ENCODE measurements at regions not wholly inside any gene's neighbourhood (a gene's known extent, or its start where the extent isn't known, plus 50 kb on each side); places are given as distances from the start of the nearest gene placed in this dataset.

GRCh38 chr11:69364921-69365320 is 71.0 kb downstream of the MYEOV start:
- no peak for DNase-seq (ENCODE audit: low read depth in 2 of 2)

- no peak for DNase-seq (ENCODE audit: low read depth in 2 of 2)
Measured at GRCh38 chr11:69365558-69365957, 71.6 kb downstream of the MYEOV start.

- DNase-seq (ENCODE audit: low read depth in 2 of 2) = no peak
Measured at GRCh38 chr11:69366591-69366990, 72.6 kb downstream of the MYEOV start.

GRCh38 chr11:69367211-69367964 is 73.4 kb downstream of the MYEOV start:
- DNase-seq (ENCODE audit: low read depth in 2 of 2) = no peak

GRCh38 chr11:69368119-69368880 is 74.3 kb downstream of the MYEOV start:
- no peak for DNase-seq (ENCODE audit: low read depth in 2 of 2)

- no peak for DNase-seq (ENCODE audit: low read depth in 2 of 2)
Measured at GRCh38 chr11:69369210-69369825, 75.4 kb downstream of the MYEOV start.

- no peak for DNase-seq (ENCODE audit: low read depth in 2 of 2)
Measured at GRCh38 chr11:69369945-69370344, 76.0 kb downstream of the MYEOV start.

- no peak for DNase-seq (ENCODE audit: low read depth in 2 of 2)
Measured at GRCh38 chr11:69370984-69371709, 77.2 kb downstream of the MYEOV start.

- DNase-seq (ENCODE audit: low read depth in 2 of 2) = no peak
Measured at GRCh38 chr11:69371731-69372588, 78.0 kb downstream of the MYEOV start.

GRCh38 chr11:69372589-69373250 is 78.8 kb downstream of the MYEOV start:
- no peak for DNase-seq (ENCODE audit: low read depth in 2 of 2)

GRCh38 chr11:69373251-69373635 is 79.3 kb downstream of the MYEOV start:
- no peak for DNase-seq (ENCODE audit: low read depth in 2 of 2)

- DNase-seq (ENCODE audit: low read depth in 2 of 2) = no peak
Measured at GRCh38 chr11:69374110-69374945, 80.4 kb downstream of the MYEOV start.

- DNase-seq (ENCODE audit: low read depth in 2 of 2) = no peak
Measured at GRCh38 chr11:69374946-69375310, 81.0 kb downstream of the MYEOV start.

- no peak for DNase-seq (ENCODE audit: low read depth in 2 of 2)
Measured at GRCh38 chr11:69375316-69376154, 81.6 kb downstream of the MYEOV start.

- no peak for DNase-seq (ENCODE audit: low read depth in 2 of 2)
Measured at GRCh38 chr11:69376155-69377028, 82.4 kb downstream of the MYEOV start.

GRCh38 chr11:69377029-69377952 is 83.3 kb downstream of the MYEOV start:
- DNase-seq (ENCODE audit: low read depth in 2 of 2) = no peak

- DNase-seq (ENCODE audit: low read depth in 2 of 2) = no peak
Measured at GRCh38 chr11:69377953-69378302, 84.0 kb downstream of the MYEOV start.
